ENCODE measurements at regions not wholly inside any gene's neighbourhood (a gene's known extent, or its start where the extent isn't known, plus 50 kb on each side); places are given as distances from the start of the nearest gene placed in this dataset.

- Histone ChIP-seq H3K27ac (ENCODE audit: low read depth in 2 of 2, low read length in 1 of 2) (no peak overlapping the region), H4K20me1 (ENCODE audit: insufficient read depth) (no peaks in the 10 kb centered on the region), H3F3A (replicated peaks; ENCODE audit: insufficient read depth) (no peaks in the 10 kb centered on the region), H3K36me3 (replicated peaks in 1 of 2; ENCODE audit: control insufficient read depth in 1 of 2, insufficient read depth in 2 of 2, low read length in 1 of 2) (no peaks in the 10 kb centered on the region), H3K9ac (no peak overlapping the region), H3K4me1 (ENCODE audit: control insufficient read depth in 1 of 2, insufficient read depth in 2 of 2, low read depth in 1 of 2, low read length in 1 of 2) (no peaks in the 10 kb centered on the region), H3K79me2 (ENCODE audit: insufficient read depth) (no peaks in the 10 kb centered on the region), H3K9me3 (no peaks in the 10 kb centered on the region), H3K27me3 (ENCODE audit: insufficient read depth) (no peaks in the 10 kb centered on the region; the same call in 1 of the 2 replicates), H3K4me3 (ENCODE audit: low read depth in 2 of 2, low read length in 1 of 2) (no peak overlapping the region), H3K4me2 (no peak overlapping the region), H2AFZ (ENCODE audit: low read depth) (no peak overlapping the region), H3K9me2 (no peaks in the 10 kb centered on the region)
- WGBS (ENCODE audit: low lambda C conversion rate) = 5% methylated on average over 3 of the region's 3 CpGs
- TF ChIP-seq, protein P1, sequence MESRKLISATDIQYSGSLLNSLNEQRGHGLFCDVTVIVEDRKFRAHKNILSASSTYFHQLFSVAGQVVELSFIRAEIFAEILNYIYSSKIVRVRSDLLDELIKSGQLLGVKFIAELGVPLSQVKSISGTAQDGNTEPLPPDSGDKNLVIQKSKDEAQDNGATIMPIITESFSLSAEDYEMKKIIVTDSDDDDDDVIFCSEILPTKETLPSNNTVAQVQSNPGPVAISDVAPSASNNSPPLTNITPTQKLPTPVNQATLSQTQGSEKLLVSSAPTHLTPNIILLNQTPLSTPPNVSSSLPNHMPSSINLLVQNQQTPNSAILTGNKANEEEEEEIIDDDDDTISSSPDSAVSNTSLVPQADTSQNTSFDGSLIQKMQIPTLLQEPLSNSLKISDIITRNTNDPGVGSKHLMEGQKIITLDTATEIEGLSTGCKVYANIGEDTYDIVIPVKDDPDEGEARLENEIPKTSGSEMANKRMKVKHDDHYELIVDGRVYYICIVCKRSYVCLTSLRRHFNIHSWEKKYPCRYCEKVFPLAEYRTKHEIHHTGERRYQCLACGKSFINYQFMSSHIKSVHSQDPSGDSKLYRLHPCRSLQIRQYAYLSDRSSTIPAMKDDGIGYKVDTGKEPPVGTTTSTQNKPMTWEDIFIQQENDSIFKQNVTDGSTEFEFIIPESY (IDR thresholded peaks at IDR 0.05; ENCODE audit: borderline replicate concordance, low read depth) = no peak
- TF ChIP-seq CHD2 (IDR thresholded peaks at IDR 0.05; ENCODE audit: low read length, partially characterized antibody) = no peak
- TF ChIP-seq NRF1 (IDR thresholded peaks at IDR 0.05; ENCODE audit: low read depth, low read length) = no peak
- TF ChIP-seq GATA2 (CRISPR knock-in tag; IDR thresholded peaks at IDR 0.05) = no peak
- TF ChIP-seq EZH2phosphoT487 (IDR thresholded peaks at IDR 0.05; ENCODE audit: borderline replicate concordance, low read depth) = no peak
- TF ChIP-seq TAF1 (IDR thresholded peaks at IDR 0.05; ENCODE audit: borderline replicate concordance, low read depth, low read length) = no peak
- TF ChIP-seq USF1 (IDR thresholded peaks at IDR 0.05; ENCODE audit: borderline replicate concordance, low read depth) = no peak
- TF ChIP-seq, protein P2, sequence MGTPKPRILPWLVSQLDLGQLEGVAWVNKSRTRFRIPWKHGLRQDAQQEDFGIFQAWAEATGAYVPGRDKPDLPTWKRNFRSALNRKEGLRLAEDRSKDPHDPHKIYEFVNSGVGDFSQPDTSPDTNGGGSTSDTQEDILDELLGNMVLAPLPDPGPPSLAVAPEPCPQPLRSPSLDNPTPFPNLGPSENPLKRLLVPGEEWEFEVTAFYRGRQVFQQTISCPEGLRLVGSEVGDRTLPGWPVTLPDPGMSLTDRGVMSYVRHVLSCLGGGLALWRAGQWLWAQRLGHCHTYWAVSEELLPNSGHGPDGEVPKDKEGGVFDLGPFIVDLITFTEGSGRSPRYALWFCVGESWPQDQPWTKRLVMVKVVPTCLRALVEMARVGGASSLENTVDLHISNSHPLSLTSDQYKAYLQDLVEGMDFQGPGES (IDR thresholded peaks at IDR 0.05; ENCODE audit: low read depth, low read length) = no peak
- no peak for TF ChIP-seq SMC3 (IDR thresholded peaks at IDR 0.05; ENCODE audit: low read depth, low read length)
- ChIA-PET CTCF (no interaction called here), POLR2A (no interaction called here)
- DNase-seq = no peak
Measured at GRCh38 chr1:157418659-157419058, 133.7 kb downstream of the FCRL5 start.

DNA sequence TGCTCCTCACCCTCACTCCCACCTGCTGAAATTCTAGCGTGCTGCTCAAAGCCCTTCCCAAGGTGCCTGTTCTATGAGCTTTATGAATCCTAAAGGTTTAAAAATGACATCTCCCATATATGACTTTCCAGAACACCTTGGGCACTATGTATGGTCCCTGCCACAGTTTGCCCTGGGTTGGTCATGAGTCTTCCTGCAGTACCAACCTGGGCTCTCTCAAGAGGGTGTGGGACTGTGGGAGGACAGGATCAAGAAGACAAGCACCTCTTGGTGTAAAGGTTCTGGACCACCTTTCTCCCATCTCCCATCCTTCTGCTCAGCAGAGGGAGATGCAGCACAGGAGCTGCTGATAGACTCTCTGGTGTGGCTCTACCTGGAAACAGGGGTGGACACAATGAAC lies 134.1 kb downstream of the FCRL5 start:
- TF ChIP-seq MXI1 (IDR thresholded peaks at IDR 0.05; ENCODE audit: low read depth, low read length) = no peak
- TF ChIP-seq NFIC (IDR thresholded peaks at IDR 0.05; ENCODE audit: borderline replicate concordance) = no peak
- no peak for TF ChIP-seq GABPA (IDR thresholded peaks at IDR 0.05; ENCODE audit: low read depth)
- TF ChIP-seq USF1 (IDR thresholded peaks at IDR 0.05; ENCODE audit: borderline replicate concordance, low read depth) = no peak
- H2AFZ ChIP-seq (ENCODE audit: low read depth) = no peak overlapping the region
- ChIA-PET POLR2A (no interaction called here), CTCF (no interaction called here)
- 0% methylated on average over 1 of the region's 1 CpG for WGBS (ENCODE audit: low lambda C conversion rate)
- no peak overlapping the region for H3K27ac ChIP-seq (ENCODE audit: low read depth in 2 of 2, low read length in 1 of 2)
- H3K36me3 ChIP-seq (replicated peaks in 1 of 2; ENCODE audit: control insufficient read depth in 1 of 2, insufficient read depth in 2 of 2, low read length in 1 of 2) = no peaks in the 10 kb centered on the region
- H3K4me3 ChIP-seq (ENCODE audit: low read depth in 2 of 2, low read length in 1 of 2) = no peak overlapping the region
- H3K9me3 ChIP-seq = no peaks in the 10 kb centered on the region
- H3K27me3 ChIP-seq (ENCODE audit: insufficient read depth) = no peaks in the 10 kb centered on the region; the same call in 1 of the 2 replicates
- no peaks in the 10 kb centered on the region for H3K4me1 ChIP-seq (ENCODE audit: control insufficient read depth in 1 of 2, insufficient read depth in 2 of 2, low read depth in 1 of 2, low read length in 1 of 2)
- H3K4me2 ChIP-seq = no peak overlapping the region
- no peak overlapping the region for H3K9ac ChIP-seq
- H3K9me2 ChIP-seq = no peaks in the 10 kb centered on the region
- DNase-seq = no peak
- no peaks in the 10 kb centered on the region for H3F3A ChIP-seq (replicated peaks; ENCODE audit: insufficient read depth)
- H3K79me2 ChIP-seq (ENCODE audit: insufficient read depth) = no peaks in the 10 kb centered on the region
- H4K20me1 ChIP-seq (ENCODE audit: insufficient read depth) = no peaks in the 10 kb centered on the region

Data from SK-N-SH (cell line).